Neural progenitor cell (in vitro differentiated cells): ENCODE measurements at regions not wholly inside any gene's neighbourhood (a gene's known extent, or its start where the extent isn't known, plus 50 kb on each side); places are given as distances from the start of the nearest gene placed in this dataset.
"Not testable (repeated sequence)": the region's sequence is repeated elsewhere in the genome, so short reads cannot be mapped to it uniquely, and the experiment has no call there.

Source experiments
- EZH2phosphoT487 ChIP-seq: fragments of 200-600 bp; sonication (generic); IDR thresholded peaks from 2 replicates; pipeline ENCODE4 v1.6.1; 2017; ENCODE audit warnings: antibody characterized with exemption
- TF ChIP-seq, protein P1 (sequence below): fragments of 200-600 bp; sonication (generic); IDR thresholded peaks from 2 replicates; pipeline ENCODE4 v1.5.1; 2017; ENCODE audit warnings: antibody characterized with exemption, mild to moderate bottlenecking

DNA sequence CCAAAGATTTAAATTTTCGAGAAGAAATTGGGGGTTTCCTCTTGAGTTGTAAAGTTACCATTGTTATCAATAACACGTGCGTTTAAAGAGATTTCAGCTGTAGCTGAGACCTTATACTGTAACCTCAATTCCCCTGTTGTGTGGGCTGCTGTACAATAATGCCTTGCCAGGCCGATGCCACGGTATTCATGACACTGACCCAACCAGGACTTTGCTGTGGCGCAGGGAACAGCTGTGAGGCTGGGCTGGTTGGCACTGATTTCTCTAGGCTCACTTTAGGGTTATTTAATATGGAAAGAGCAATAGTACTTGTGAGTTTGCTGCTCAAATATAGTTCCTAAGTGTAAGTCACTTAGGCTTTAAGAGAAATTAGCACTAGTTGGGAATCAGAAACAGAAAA lies 744.2 kb downstream of the CDY1 start:
- TF ChIP-seq, protein P1, sequence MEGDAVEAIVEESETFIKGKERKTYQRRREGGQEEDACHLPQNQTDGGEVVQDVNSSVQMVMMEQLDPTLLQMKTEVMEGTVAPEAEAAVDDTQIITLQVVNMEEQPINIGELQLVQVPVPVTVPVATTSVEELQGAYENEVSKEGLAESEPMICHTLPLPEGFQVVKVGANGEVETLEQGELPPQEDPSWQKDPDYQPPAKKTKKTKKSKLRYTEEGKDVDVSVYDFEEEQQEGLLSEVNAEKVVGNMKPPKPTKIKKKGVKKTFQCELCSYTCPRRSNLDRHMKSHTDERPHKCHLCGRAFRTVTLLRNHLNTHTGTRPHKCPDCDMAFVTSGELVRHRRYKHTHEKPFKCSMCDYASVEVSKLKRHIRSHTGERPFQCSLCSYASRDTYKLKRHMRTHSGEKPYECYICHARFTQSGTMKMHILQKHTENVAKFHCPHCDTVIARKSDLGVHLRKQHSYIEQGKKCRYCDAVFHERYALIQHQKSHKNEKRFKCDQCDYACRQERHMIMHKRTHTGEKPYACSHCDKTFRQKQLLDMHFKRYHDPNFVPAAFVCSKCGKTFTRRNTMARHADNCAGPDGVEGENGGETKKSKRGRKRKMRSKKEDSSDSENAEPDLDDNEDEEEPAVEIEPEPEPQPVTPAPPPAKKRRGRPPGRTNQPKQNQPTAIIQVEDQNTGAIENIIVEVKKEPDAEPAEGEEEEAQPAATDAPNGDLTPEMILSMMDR: not testable (repeated sequence)
- TF ChIP-seq EZH2phosphoT487: not testable (repeated sequence)
